HEK293 (cell line): ENCODE measurements at regions not wholly inside any gene's neighbourhood (a gene's known extent, or its start where the extent isn't known, plus 50 kb on each side); places are given as distances from the start of the nearest gene placed in this dataset.

Experiments
- CTCF ChIA-PET: fragments of 350-600 bp; formaldehyde crosslinking; extraction: SDS; loops from one replicate; lab custom pipeline; 2021; ENCODE audit warnings: antibody characterized with exemption; lab: Yijun Ruan, JAX
- POLR2A ChIA-PET: fragments of 300-600 bp; formaldehyde crosslinking; extraction: SDS; loops from one replicate; lab custom pipeline; 2020; ENCODE audit warnings: antibody characterized with exemption, inconsistent platforms; lab: Yijun Ruan, JAX
- H3K27ac ChIP-seq: fragments of 200-500 bp; sonication (Bioruptor generic); 2 replicates; pipeline ENCODE4 v1.5.1; 2014; ENCODE audit warnings: low read depth, low read length, control low read depth, inconsistent platforms; ENCODE audit errors: extremely low read depth
- H3K36me3 ChIP-seq, 2 experiments: fragments of 200-500 bp in 1 of 2; sonication (Bioruptor generic) in 1 of 2; 1 replicate in 1 of 2; 2 replicates in 1 of 2; pipeline ENCODE4 v1.5.1; 2014 to 2017; ENCODE audit warnings: inconsistent platforms in 2 of 2, low read length in 2 of 2; ENCODE audit not compliant: control insufficient read depth in 2 of 2, insufficient read depth in 1 of 2
- H3K4me1 ChIP-seq: fragments of 200-500 bp; sonication (Bioruptor generic); 2 replicates; pipeline ENCODE4 v1.5.1; 2014; ENCODE audit warnings: mild to moderate bottlenecking, low read length, inconsistent platforms; ENCODE audit not compliant: control insufficient read depth, insufficient read depth
- H3K4me3 ChIP-seq: 2 replicates; pipeline ENCODE4 v1.5.1; 2011; ENCODE audit warnings: low read depth, mild to moderate bottlenecking, control low read depth, low read length, moderate library complexity
- H3K9me3 ChIP-seq: fragments of 200-500 bp; sonication (Bioruptor generic); 2 replicates; pipeline ENCODE4 v1.5.1; 2014; ENCODE audit warnings: low read depth, low read length, inconsistent platforms; ENCODE audit not compliant: control insufficient read depth, insufficient read depth
- KLF9 ChIP-seq: fragments of 450-650 bp; formaldehyde crosslinking; IDR thresholded peaks from 2 replicates; pipeline ENCODE4 v1.5.1; 2016; ENCODE audit warnings: missing biosample characterization, missing genetic modification characterization, low read depth
- MEIS1 ChIP-seq: sonication (generic); formaldehyde crosslinking; IDR thresholded peaks from 2 replicates; pipeline ENCODE4 v1.8.1; 2022; ENCODE audit warnings: missing genetic modification reagents, mild to moderate bottlenecking, borderline replicate concordance
- OVOL3 ChIP-seq: fragments of 450-650 bp; formaldehyde crosslinking; IDR thresholded peaks from 2 replicates; pipeline ENCODE4 v1.5.1; 2016; ENCODE audit warnings: missing biosample characterization, missing genetic modification characterization
- RBAK ChIP-seq: fragments of 450-650 bp; formaldehyde crosslinking; IDR thresholded peaks from 2 replicates; pipeline ENCODE4 v1.5.1; 2016; ENCODE audit warnings: missing biosample characterization, missing genetic modification characterization
- SCRT2 ChIP-seq: fragments of 450-650 bp; formaldehyde crosslinking; IDR thresholded peaks from 2 replicates; pipeline ENCODE4 v1.5.1; 2016; ENCODE audit warnings: missing biosample characterization, missing genetic modification characterization
- TCF7L2 ChIP-seq: IDR thresholded peaks from 2 replicates; pipeline ENCODE4 v1.6.1; 2011; ENCODE audit warnings: low read depth, mild to moderate bottlenecking, inconsistent platforms, low read length, moderate library complexity, borderline replicate concordance
- ZFP69B ChIP-seq: fragments of 450-650 bp; formaldehyde crosslinking; IDR thresholded peaks from 2 replicates; pipeline ENCODE4 v1.5.1; 2016; ENCODE audit warnings: missing biosample characterization, missing genetic modification characterization
- ZNF146 ChIP-seq: fragments of 450-650 bp; formaldehyde crosslinking; IDR thresholded peaks from 2 replicates; pipeline ENCODE4 v1.5.1; 2016; ENCODE audit warnings: missing biosample characterization, missing genetic modification characterization
- ZNF202 ChIP-seq: fragments of 450-650 bp; formaldehyde crosslinking; IDR thresholded peaks from 2 replicates; pipeline ENCODE4 v1.5.1; 2016; ENCODE audit warnings: missing biosample characterization, missing genetic modification characterization, borderline replicate concordance
- ZNF335 ChIP-seq: fragments of 450-650 bp; formaldehyde crosslinking; conservative IDR thresholded peaks from 2 replicates; pipeline ENCODE4 v1.5.1; 2016; ENCODE audit warnings: missing biosample characterization, missing genetic modification characterization
- ZNF350 ChIP-seq: fragments of 450-650 bp; formaldehyde crosslinking; IDR thresholded peaks from 2 replicates; pipeline ENCODE4 v1.5.0; 2017; ENCODE audit warnings: missing biosample characterization, mild to moderate bottlenecking, missing genetic modification characterization
- ZNF37A ChIP-seq: fragments of 450-650 bp; IDR thresholded peaks from 2 replicates; pipeline ENCODE4 v1.5.1; 2018; ENCODE audit warnings: missing biosample characterization, missing genetic modification characterization
- ZNF391 ChIP-seq: fragments of 450-650 bp; formaldehyde crosslinking; IDR thresholded peaks from 2 replicates; pipeline ENCODE4 v1.5.1; 2016; ENCODE audit warnings: low read depth, missing biosample characterization, missing genetic modification characterization, borderline replicate concordance
- ZNF555 ChIP-seq: fragments of 450-650 bp; formaldehyde crosslinking; conservative IDR thresholded peaks from 2 replicates; pipeline ENCODE4 v1.5.1; 2017; ENCODE audit warnings: missing biosample characterization, mild to moderate bottlenecking, missing genetic modification characterization, inconsistent platforms
- ZNF571 ChIP-seq: fragments of 450-650 bp; formaldehyde crosslinking; IDR thresholded peaks from 2 replicates; pipeline ENCODE4 v1.5.0; 2017; ENCODE audit warnings: missing biosample characterization, missing genetic modification characterization
- ZNF623 ChIP-seq: fragments of 450-650 bp; formaldehyde crosslinking; IDR thresholded peaks from 2 replicates; pipeline ENCODE4 v1.5.1; 2016; ENCODE audit warnings: missing biosample characterization, missing genetic modification characterization
- ZNF654 ChIP-seq: fragments of 450-650 bp; formaldehyde crosslinking; IDR thresholded peaks from 2 replicates; pipeline ENCODE4 v1.5.1; 2016; ENCODE audit warnings: low read depth, missing biosample characterization, missing genetic modification characterization
- ZNF837 ChIP-seq: fragments of 450-650 bp; formaldehyde crosslinking; IDR thresholded peaks from 2 replicates; pipeline ENCODE4 v1.5.1; 2016; ENCODE audit warnings: missing biosample characterization, missing genetic modification characterization
- ZSCAN16 ChIP-seq: fragments of 450-650 bp; formaldehyde crosslinking; IDR thresholded peaks from 2 replicates; pipeline ENCODE4 v1.5.1; 2016; ENCODE audit warnings: missing biosample characterization, missing genetic modification characterization
- TF ChIP-seq, protein P1 (sequence below): fragments of 450-650 bp; formaldehyde crosslinking; IDR thresholded peaks from 2 replicates; pipeline ENCODE4 v1.5.1; 2016; ENCODE audit warnings: missing biosample characterization, missing genetic modification characterization
- TF ChIP-seq, protein P2 (sequence below): sonication (generic); formaldehyde crosslinking; IDR thresholded peaks from 2 replicates; pipeline ENCODE4 v1.8.1; 2022; ENCODE audit warnings: mild to moderate bottlenecking, moderate library complexity, missing genetic modification reagents
- TF ChIP-seq, protein P3 (sequence below): fragments of 450-650 bp; formaldehyde crosslinking; IDR thresholded peaks from 2 replicates; pipeline ENCODE4 v1.5.1; 2016; ENCODE audit warnings: missing biosample characterization, missing genetic modification characterization
- TF ChIP-seq, protein P4 (sequence below): fragments of 450-650 bp; formaldehyde crosslinking; IDR thresholded peaks from 2 replicates; pipeline ENCODE4 v1.5.1; 2016; ENCODE audit warnings: missing biosample characterization, missing genetic modification characterization
- TF ChIP-seq, protein P5 (sequence below): fragments of 450-650 bp; formaldehyde crosslinking; IDR thresholded peaks from 2 replicates; pipeline ENCODE4 v1.5.1; 2017; ENCODE audit warnings: missing biosample characterization, missing genetic modification characterization

- no peak overlapping the region for H3K27ac ChIP-seq
- H3K4me3 ChIP-seq, result no peak overlapping the region
- CTCF ChIA-PET, result no interaction called here
- no peaks in the 10 kb centered on the region for H3K36me3 ChIP-seq
- POLR2A ChIA-PET, result no interaction called here
- no peaks in the 10 kb centered on the region for H3K9me3 ChIP-seq
- H3K4me1 ChIP-seq, result no peaks in the 10 kb centered on the region
- TF ChIP-seq, protein P1, sequence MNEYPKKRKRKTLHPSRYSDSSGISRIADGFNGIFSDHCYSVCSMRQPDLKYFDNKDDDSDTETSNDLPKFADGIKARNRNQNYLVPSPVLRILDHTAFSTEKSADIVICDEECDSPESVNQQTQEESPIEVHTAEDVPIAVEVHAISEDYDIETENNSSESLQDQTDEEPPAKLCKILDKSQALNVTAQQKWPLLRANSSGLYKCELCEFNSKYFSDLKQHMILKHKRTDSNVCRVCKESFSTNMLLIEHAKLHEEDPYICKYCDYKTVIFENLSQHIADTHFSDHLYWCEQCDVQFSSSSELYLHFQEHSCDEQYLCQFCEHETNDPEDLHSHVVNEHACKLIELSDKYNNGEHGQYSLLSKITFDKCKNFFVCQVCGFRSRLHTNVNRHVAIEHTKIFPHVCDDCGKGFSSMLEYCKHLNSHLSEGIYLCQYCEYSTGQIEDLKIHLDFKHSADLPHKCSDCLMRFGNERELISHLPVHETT (tag by site-specific recombination), result no peak
- TF ChIP-seq ZNF654 (tag by site-specific recombination) (no peak), ZNF202 (tag by site-specific recombination) (no peak), ZNF391 (no peak), MEIS1 (CRISPR knock-in tag) (no peak), TCF7L2 (no peak), ZNF571 (tag by site-specific recombination) (no peak)
- TF ChIP-seq, protein P2, sequence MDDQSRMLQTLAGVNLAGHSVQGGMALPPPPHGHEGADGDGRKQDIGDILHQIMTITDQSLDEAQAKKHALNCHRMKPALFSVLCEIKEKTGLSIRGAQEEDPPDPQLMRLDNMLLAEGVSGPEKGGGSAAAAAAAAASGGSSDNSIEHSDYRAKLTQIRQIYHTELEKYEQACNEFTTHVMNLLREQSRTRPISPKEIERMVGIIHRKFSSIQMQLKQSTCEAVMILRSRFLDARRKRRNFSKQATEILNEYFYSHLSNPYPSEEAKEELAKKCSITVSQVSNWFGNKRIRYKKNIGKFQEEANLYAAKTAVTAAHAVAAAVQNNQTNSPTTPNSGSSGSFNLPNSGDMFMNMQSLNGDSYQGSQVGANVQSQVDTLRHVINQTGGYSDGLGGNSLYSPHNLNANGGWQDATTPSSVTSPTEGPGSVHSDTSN (CRISPR knock-in tag), result no peak
- TF ChIP-seq, all 188 proteins: peak for 0
Measured at GRCh38 chr10:130723704-130724103, 587.5 kb downstream of the GLRX3 start.

- ChIA-PET POLR2A (no interaction called here), CTCF (no interaction called here)
- Histone ChIP-seq H3K36me3 (no peaks in the 10 kb centered on the region), H3K4me1 (no peaks in the 10 kb centered on the region), H3K27ac (no peak overlapping the region), H3K9me3 (no peaks in the 10 kb centered on the region), H3K4me3 (no peak overlapping the region)
- TF ChIP-seq, protein P3, sequence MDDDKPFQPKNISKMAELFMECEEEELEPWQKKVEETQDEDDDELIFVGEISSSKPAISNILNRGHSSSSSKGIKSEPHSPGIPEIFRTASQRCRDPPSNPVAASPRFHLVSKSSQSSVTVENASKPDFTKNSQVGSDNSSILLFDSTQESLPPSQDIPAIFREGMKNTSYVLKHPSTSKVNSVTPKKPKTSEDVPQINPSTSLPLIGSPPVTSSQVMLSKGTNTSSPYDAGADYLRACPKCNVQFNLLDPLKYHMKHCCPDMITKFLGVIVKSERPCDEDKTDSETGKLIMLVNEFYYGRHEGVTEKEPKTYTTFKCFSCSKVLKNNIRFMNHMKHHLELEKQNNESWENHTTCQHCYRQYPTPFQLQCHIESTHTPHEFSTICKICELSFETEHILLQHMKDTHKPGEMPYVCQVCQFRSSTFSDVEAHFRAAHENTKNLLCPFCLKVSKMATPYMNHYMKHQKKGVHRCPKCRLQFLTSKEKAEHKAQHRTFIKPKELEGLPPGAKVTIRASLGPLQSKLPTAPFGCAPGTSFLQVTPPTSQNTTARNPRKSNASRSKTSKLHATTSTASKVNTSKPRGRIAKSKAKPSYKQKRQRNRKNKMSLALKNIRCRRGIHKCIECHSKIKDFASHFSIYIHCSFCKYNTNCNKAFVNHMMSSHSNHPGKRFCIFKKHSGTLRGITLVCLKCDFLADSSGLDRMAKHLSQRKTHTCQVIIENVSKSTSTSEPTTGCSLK, result no peak
- TF ChIP-seq ZSCAN16 (tag by site-specific recombination) (no peak), ZNF837 (tag by site-specific recombination) (no peak), ZNF146 (tag by site-specific recombination) (no peak), RBAK (no peak), ZNF350 (no peak), OVOL3 (tag by site-specific recombination) (no peak), ZNF335 (tag by site-specific recombination) (no peak), KLF9 (tag by site-specific recombination) (no peak), ZFP69B (tag by site-specific recombination) (no peak), ZNF623 (tag by site-specific recombination) (no peak), ZNF37A (tag by site-specific recombination) (no peak), SCRT2 (no peak), ZNF555 (tag by site-specific recombination) (no peak)
- TF ChIP-seq, protein P4, sequence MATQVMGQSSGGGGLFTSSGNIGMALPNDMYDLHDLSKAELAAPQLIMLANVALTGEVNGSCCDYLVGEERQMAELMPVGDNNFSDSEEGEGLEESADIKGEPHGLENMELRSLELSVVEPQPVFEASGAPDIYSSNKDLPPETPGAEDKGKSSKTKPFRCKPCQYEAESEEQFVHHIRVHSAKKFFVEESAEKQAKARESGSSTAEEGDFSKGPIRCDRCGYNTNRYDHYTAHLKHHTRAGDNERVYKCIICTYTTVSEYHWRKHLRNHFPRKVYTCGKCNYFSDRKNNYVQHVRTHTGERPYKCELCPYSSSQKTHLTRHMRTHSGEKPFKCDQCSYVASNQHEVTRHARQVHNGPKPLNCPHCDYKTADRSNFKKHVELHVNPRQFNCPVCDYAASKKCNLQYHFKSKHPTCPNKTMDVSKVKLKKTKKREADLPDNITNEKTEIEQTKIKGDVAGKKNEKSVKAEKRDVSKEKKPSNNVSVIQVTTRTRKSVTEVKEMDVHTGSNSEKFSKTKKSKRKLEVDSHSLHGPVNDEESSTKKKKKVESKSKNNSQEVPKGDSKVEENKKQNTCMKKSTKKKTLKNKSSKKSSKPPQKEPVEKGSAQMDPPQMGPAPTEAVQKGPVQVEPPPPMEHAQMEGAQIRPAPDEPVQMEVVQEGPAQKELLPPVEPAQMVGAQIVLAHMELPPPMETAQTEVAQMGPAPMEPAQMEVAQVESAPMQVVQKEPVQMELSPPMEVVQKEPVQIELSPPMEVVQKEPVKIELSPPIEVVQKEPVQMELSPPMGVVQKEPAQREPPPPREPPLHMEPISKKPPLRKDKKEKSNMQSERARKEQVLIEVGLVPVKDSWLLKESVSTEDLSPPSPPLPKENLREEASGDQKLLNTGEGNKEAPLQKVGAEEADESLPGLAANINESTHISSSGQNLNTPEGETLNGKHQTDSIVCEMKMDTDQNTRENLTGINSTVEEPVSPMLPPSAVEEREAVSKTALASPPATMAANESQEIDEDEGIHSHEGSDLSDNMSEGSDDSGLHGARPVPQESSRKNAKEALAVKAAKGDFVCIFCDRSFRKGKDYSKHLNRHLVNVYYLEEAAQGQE (tag by site-specific recombination), result no peak
- TF ChIP-seq, protein P5, sequence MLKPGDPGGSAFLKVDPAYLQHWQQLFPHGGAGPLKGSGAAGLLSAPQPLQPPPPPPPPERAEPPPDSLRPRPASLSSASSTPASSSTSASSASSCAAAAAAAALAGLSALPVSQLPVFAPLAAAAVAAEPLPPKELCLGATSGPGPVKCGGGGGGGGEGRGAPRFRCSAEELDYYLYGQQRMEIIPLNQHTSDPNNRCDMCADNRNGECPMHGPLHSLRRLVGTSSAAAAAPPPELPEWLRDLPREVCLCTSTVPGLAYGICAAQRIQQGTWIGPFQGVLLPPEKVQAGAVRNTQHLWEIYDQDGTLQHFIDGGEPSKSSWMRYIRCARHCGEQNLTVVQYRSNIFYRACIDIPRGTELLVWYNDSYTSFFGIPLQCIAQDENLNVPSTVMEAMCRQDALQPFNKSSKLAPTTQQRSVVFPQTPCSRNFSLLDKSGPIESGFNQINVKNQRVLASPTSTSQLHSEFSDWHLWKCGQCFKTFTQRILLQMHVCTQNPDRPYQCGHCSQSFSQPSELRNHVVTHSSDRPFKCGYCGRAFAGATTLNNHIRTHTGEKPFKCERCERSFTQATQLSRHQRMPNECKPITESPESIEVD, result no peak
Measured at GRCh38 chr10:130725474-130725970, 586.0 kb downstream of the TCERG1L start.
